ENCODE measurements at regions not wholly inside any gene's neighbourhood (a gene's known extent, or its start where the extent isn't known, plus 50 kb on each side); places are given as distances from the start of the nearest gene placed in this dataset.

GRCh38 chr2:150677551-150677950, 190.1 kb upstream of the RND3 start:
- Histone ChIP-seq H2AFZ (ENCODE audit: low read depth, low read length) (no peak overlapping the region), H3K4me2 (ENCODE audit: low read length) (no peak overlapping the region), H3K9ac (ENCODE audit: low read length) (no peak overlapping the region), H3K36me3 (replicated peaks; ENCODE audit: low read depth, low read length) (peaks cover 10% of the 10 kb centered on the region), H3K4me1 (ENCODE audit: low read length) (peaks cover 11% of the 10 kb centered on the region), H3K9me3 (ENCODE audit: insufficient read depth, low read length) (0 out of 2 replicates have a peak, but pooled peaks cover 4% of the 10 kb centered on the region), H3K27me3 (ENCODE audit: low read depth, low read length) (no peaks in the 10 kb centered on the region), H3K27ac (ENCODE audit: low read length) (no peak overlapping the region), H4K20me1 (ENCODE audit: insufficient read depth, low read length) (no peaks in the 10 kb centered on the region), H3K79me2 (ENCODE audit: low read length) (no peaks in the 10 kb centered on the region), H3K4me3 (ENCODE audit: low read length) (no peak overlapping the region)
- TF ChIP-seq EZH2phosphoT487 (IDR thresholded peaks at IDR 0.05; ENCODE audit: low read depth): no peak
- TF ChIP-seq CTCF (IDR thresholded peaks at IDR 0.05; ENCODE audit: low read depth, low read length): no peak

DNA sequence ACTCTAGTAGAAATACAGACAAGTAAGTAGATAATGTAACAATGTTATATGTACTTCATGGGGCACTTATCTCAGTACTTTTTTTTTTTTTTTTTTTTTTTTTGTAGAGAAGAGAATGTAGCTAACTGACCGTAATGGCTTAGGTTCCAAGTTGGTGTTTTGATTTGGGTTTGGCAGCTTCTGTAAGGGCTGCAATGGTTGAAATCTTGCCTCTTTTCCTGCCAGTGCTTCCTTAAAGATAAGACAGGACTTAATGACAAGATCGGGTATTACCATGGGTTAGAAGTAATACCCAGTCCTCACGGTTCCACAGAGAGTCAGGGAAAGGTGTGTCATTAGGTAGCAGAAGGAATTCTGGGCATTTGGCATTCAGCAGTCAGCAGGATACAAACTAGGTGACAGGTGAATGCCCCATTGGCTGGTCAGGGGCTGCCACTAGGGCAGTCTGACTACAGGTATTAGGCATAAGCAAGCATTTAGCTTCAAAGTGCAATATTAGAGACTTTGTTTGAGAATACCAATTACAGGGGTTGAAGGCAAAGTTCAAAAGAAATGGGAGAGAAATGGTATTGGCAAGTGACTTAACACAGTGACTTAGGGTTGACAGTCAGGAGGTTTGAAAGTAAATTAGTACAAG, 189.4 kb upstream of the RND3 start:
- Histone ChIP-seq H3K9me3 (ENCODE audit: insufficient read depth, low read length) (0 out of 2 replicates have a peak, but pooled peaks cover 4% of the 10 kb centered on the region), H3K36me3 (replicated peaks; ENCODE audit: low read depth, low read length) (peaks cover 10% of the 10 kb centered on the region), H3K9ac (ENCODE audit: low read length) (no peak overlapping the region), H3K27ac (ENCODE audit: low read length) (no peak overlapping the region), H2AFZ (ENCODE audit: low read depth, low read length) (no peak overlapping the region), H3K79me2 (ENCODE audit: low read length) (no peaks in the 10 kb centered on the region), H3K4me2 (ENCODE audit: low read length) (no peak overlapping the region), H3K4me1 (ENCODE audit: low read length) (peaks cover 8% of the 10 kb centered on the region), H4K20me1 (ENCODE audit: insufficient read depth, low read length) (no peaks in the 10 kb centered on the region), H3K27me3 (ENCODE audit: low read depth, low read length) (no peaks in the 10 kb centered on the region), H3K4me3 (ENCODE audit: low read length) (no peak overlapping the region)
- TF ChIP-seq CTCF (IDR thresholded peaks at IDR 0.05; ENCODE audit: low read depth, low read length) (no peak), EZH2phosphoT487 (IDR thresholded peaks at IDR 0.05; ENCODE audit: low read depth) (no peak)

GRCh38 chr2:150675807-150676206, 188.3 kb upstream of the RND3 start:
- no peak overlapping the region for H2AFZ ChIP-seq (ENCODE audit: low read depth, low read length)
- no peak overlapping the region for H3K4me2 ChIP-seq (ENCODE audit: low read length)
- no peak for TF ChIP-seq CTCF (IDR thresholded peaks at IDR 0.05; ENCODE audit: low read depth, low read length)
- TF ChIP-seq EZH2phosphoT487 (IDR thresholded peaks at IDR 0.05; ENCODE audit: low read depth): no peak
- no peak overlapping the region for H3K4me3 ChIP-seq (ENCODE audit: low read length)
- peaks cover 6% of the 10 kb centered on the region for H3K36me3 ChIP-seq (replicated peaks; ENCODE audit: low read depth, low read length)
- no peaks in the 10 kb centered on the region for H3K79me2 ChIP-seq (ENCODE audit: low read length)
- H3K9ac ChIP-seq (ENCODE audit: low read length): no peak overlapping the region
- no peaks in the 10 kb centered on the region for H3K4me1 ChIP-seq (ENCODE audit: low read length)
- H3K27ac ChIP-seq (ENCODE audit: low read length): no peak overlapping the region
- H4K20me1 ChIP-seq (ENCODE audit: insufficient read depth, low read length): no peaks in the 10 kb centered on the region
- no peaks in the 10 kb centered on the region for H3K27me3 ChIP-seq (ENCODE audit: low read depth, low read length)
- no peaks in the 10 kb centered on the region for H3K9me3 ChIP-seq (ENCODE audit: insufficient read depth, low read length)

DNA sequence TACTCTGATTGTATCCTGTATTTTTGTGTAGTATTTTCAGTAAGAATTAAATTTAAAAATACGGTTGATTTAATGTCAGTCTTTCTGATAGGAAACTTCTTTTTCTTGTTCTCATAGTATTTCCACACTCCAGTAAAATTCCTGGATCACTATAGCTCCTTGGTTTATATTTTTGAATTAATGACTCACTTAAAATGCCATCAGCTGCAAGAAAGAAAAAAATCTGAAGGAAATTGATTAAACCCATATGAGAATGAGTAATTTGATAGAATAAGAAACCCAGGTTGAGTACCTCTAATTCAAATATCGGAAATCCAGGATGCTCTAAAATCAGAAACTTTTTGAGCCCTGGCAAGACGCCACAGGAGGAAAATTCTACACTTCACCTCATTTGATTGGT, 186.8 kb upstream of the RND3 start:
- Histone ChIP-seq H3K4me3 (ENCODE audit: low read length) (no peak overlapping the region), H3K4me1 (ENCODE audit: low read length) (no peaks in the 10 kb centered on the region), H3K79me2 (ENCODE audit: low read length) (no peaks in the 10 kb centered on the region), H3K27ac (ENCODE audit: low read length) (no peak overlapping the region), H3K9ac (ENCODE audit: low read length) (no peak overlapping the region), H3K36me3 (replicated peaks; ENCODE audit: low read depth, low read length) (no peaks in the 10 kb centered on the region), H2AFZ (ENCODE audit: low read depth, low read length) (no peak overlapping the region), H4K20me1 (ENCODE audit: insufficient read depth, low read length) (no peaks in the 10 kb centered on the region), H3K27me3 (ENCODE audit: low read depth, low read length) (no peaks in the 10 kb centered on the region), H3K9me3 (ENCODE audit: insufficient read depth, low read length) (no peaks in the 10 kb centered on the region), H3K4me2 (ENCODE audit: low read length) (no peak overlapping the region)
- TF ChIP-seq EZH2phosphoT487 (IDR thresholded peaks at IDR 0.05; ENCODE audit: low read depth) (no peak), CTCF (IDR thresholded peaks at IDR 0.05; ENCODE audit: low read depth, low read length) (no peak)

Data from OCI-LY3 (cell line).